ENCODE measurements at regions not wholly inside any gene's neighbourhood (a gene's known extent, or its start where the extent isn't known, plus 50 kb on each side); places are given as distances from the start of the nearest gene placed in this dataset.

GRCh38 chr4:65845199-65845773, 175.0 kb upstream of the EPHA5 start:
- H3K9me3 Mint-ChIP-seq, result peaks cover 6 to 10% (median 9%) of the 10 kb centered on the region in 3 donors
- H3K36me3 Mint-ChIP-seq, result no peaks in the 10 kb centered on the region
- Histone ChIP-seq H3K4me1 (ENCODE audit: control insufficient read depth in 1 of 2, extremely low read depth in 1 of 2, insufficient read depth in 2 of 2, low read length in 2 of 2) (no peaks in the 10 kb centered on the region), H3K9me3 (no peaks in the 10 kb centered on the region), H3K36me3 (ENCODE audit: control insufficient read depth in 2 of 2, extremely low read depth in 1 of 2, insufficient read depth in 1 of 2, low read length in 1 of 2) (no peaks in the 10 kb centered on the region), H3K4me3 (ENCODE audit: control insufficient read depth in 1 of 2, extremely low read depth in 1 of 2, low read length in 1 of 2) (no peak overlapping the region), H3K27me3 (replicated peaks in 1 of 2; ENCODE audit: control insufficient read depth in 2 of 2, extremely low read depth in 1 of 2, insufficient read depth in 2 of 2, low read length in 1 of 2) (no peaks in the 10 kb centered on the region), H3K27ac (ENCODE audit: low read length) (no peak overlapping the region)
- ChIA-PET POLR2A (no interaction called here), CTCF (no interaction called here)
- DNase-seq (no peak), ATAC-seq (replicated peaks in 1 of 4) (no peak)
- WGBS (ENCODE audit: insufficient coverage), result 85% methylated on average over 3 of the region's 4 CpGs
- no peaks in the 10 kb centered on the region for H3K4me1 Mint-ChIP-seq
- H3K27ac Mint-ChIP-seq, result no peak overlapping the region
- no peaks in the 10 kb centered on the region for H3K27me3 Mint-ChIP-seq
- H3K4me3 Mint-ChIP-seq, result no peak overlapping the region

- Mint-ChIP-seq H3K27me3 (no peaks in the 10 kb centered on the region), H3K9me3 (peaks cover 2 to 12% (median 5%) of the 10 kb centered on the region in 3 donors), H3K36me3 (no peaks in the 10 kb centered on the region), H3K4me1 (no peaks in the 10 kb centered on the region), H3K4me3 (no peak overlapping the region), H3K27ac (no peak overlapping the region)
- DNase-seq, result no peak
- Histone ChIP-seq H3K27ac (ENCODE audit: low read length) (no peak overlapping the region), H3K9me3 (no peaks in the 10 kb centered on the region), H3K36me3 (ENCODE audit: control insufficient read depth in 2 of 2, extremely low read depth in 1 of 2, insufficient read depth in 1 of 2, low read length in 1 of 2) (no peaks in the 10 kb centered on the region), H3K27me3 (replicated peaks in 1 of 2; ENCODE audit: control insufficient read depth in 2 of 2, extremely low read depth in 1 of 2, insufficient read depth in 2 of 2, low read length in 1 of 2) (no peaks in the 10 kb centered on the region), H3K4me1 (ENCODE audit: control insufficient read depth in 1 of 2, extremely low read depth in 1 of 2, insufficient read depth in 2 of 2, low read length in 2 of 2) (no peaks in the 10 kb centered on the region), H3K4me3 (ENCODE audit: control insufficient read depth in 1 of 2, extremely low read depth in 1 of 2, low read length in 1 of 2) (no peak overlapping the region)
- no CpG with 5 or more reads among the region's 2 CpGs for WGBS (ENCODE audit: insufficient coverage)
- ChIA-PET POLR2A (interaction anchor here in 1 of 2 donors (0.6 kb wide), 1 partner anchor 1292 kb away, joined by 4 read pairs; no protein-coding TSS in a partner anchor), CTCF (no interaction called here)
- ATAC-seq (replicated peaks in 1 of 4), result no peak
Observed at GRCh38 chr4:65839164-65839931, 169.1 kb upstream of the EPHA5 start.

GRCh38 chr4:65834707-65835106, 164.4 kb upstream of the EPHA5 start:
- peaks cover 2 to 10% (median 5%) of the 10 kb centered on the region in 3 donors for H3K9me3 Mint-ChIP-seq
- H3K27ac Mint-ChIP-seq, result no peak overlapping the region
- no peak overlapping the region for H3K4me3 Mint-ChIP-seq
- DNase-seq, result no peak
- ChIA-PET POLR2A (no interaction called here), CTCF (no interaction called here)
- Histone ChIP-seq H3K27ac (ENCODE audit: low read length) (no peak overlapping the region), H3K4me3 (ENCODE audit: control insufficient read depth in 1 of 2, extremely low read depth in 1 of 2, low read length in 1 of 2) (no peak overlapping the region), H3K9me3 (no peaks in the 10 kb centered on the region), H3K36me3 (ENCODE audit: control insufficient read depth in 2 of 2, extremely low read depth in 1 of 2, insufficient read depth in 1 of 2, low read length in 1 of 2) (no peaks in the 10 kb centered on the region), H3K27me3 (replicated peaks in 1 of 2; ENCODE audit: control insufficient read depth in 2 of 2, extremely low read depth in 1 of 2, insufficient read depth in 2 of 2, low read length in 1 of 2) (no peaks in the 10 kb centered on the region), H3K4me1 (ENCODE audit: control insufficient read depth in 1 of 2, extremely low read depth in 1 of 2, insufficient read depth in 2 of 2, low read length in 2 of 2) (no peaks in the 10 kb centered on the region)
- H3K4me1 Mint-ChIP-seq, result no peaks in the 10 kb centered on the region
- no peaks in the 10 kb centered on the region for H3K27me3 Mint-ChIP-seq
- no peak for ATAC-seq (replicated peaks in 1 of 4)
- H3K36me3 Mint-ChIP-seq, result no peaks in the 10 kb centered on the region

- ATAC-seq (replicated peaks in 1 of 4) (no peak), DNase-seq (no peak)
- Histone ChIP-seq H3K4me3 (ENCODE audit: control insufficient read depth in 1 of 2, extremely low read depth in 1 of 2, low read length in 1 of 2) (no peak overlapping the region), H3K9me3 (no peaks in the 10 kb centered on the region), H3K27ac (ENCODE audit: low read length) (no peak overlapping the region), H3K4me1 (ENCODE audit: control insufficient read depth in 1 of 2, extremely low read depth in 1 of 2, insufficient read depth in 2 of 2, low read length in 2 of 2) (no peaks in the 10 kb centered on the region), H3K36me3 (ENCODE audit: control insufficient read depth in 2 of 2, extremely low read depth in 1 of 2, insufficient read depth in 1 of 2, low read length in 1 of 2) (no peaks in the 10 kb centered on the region), H3K27me3 (replicated peaks in 1 of 2; ENCODE audit: control insufficient read depth in 2 of 2, extremely low read depth in 1 of 2, insufficient read depth in 2 of 2, low read length in 1 of 2) (no peaks in the 10 kb centered on the region)
- H3K9me3 Mint-ChIP-seq, result peaks cover 5 to 9% (median 9%) of the 10 kb centered on the region in 3 donors
- H3K36me3 Mint-ChIP-seq, result no peaks in the 10 kb centered on the region
- no peaks in the 10 kb centered on the region for H3K27me3 Mint-ChIP-seq
- no peak overlapping the region for H3K27ac Mint-ChIP-seq
- CTCF ChIA-PET, result no interaction called here
- POLR2A ChIA-PET, result no interaction called here
- no peaks in the 10 kb centered on the region for H3K4me1 Mint-ChIP-seq
- WGBS (ENCODE audit: insufficient coverage), result no CpG with 5 or more reads among the region's 6 CpGs
- no peak overlapping the region for H3K4me3 Mint-ChIP-seq
Observed at GRCh38 chr4:65831828-65832227, 161.5 kb upstream of the EPHA5 start.

GRCh38 chr4:65825116-65825753, 154.9 kb upstream of the EPHA5 start:
- no peaks in the 10 kb centered on the region for H3K4me1 Mint-ChIP-seq

GRCh38 chr4:65819192-65819591, 148.9 kb upstream of the EPHA5 start:
- WGBS (ENCODE audit: insufficient coverage), result no CpG with 5 or more reads among the region's 1 CpG
- Histone ChIP-seq H3K36me3 (ENCODE audit: control insufficient read depth in 2 of 2, extremely low read depth in 1 of 2, insufficient read depth in 1 of 2, low read length in 1 of 2) (no peaks in the 10 kb centered on the region), H3K27ac (ENCODE audit: low read length) (no peak overlapping the region), H3K4me1 (ENCODE audit: control insufficient read depth in 1 of 2, extremely low read depth in 1 of 2, insufficient read depth in 2 of 2, low read length in 2 of 2) (no peaks in the 10 kb centered on the region), H3K27me3 (replicated peaks in 1 of 2; ENCODE audit: control insufficient read depth in 2 of 2, extremely low read depth in 1 of 2, insufficient read depth in 2 of 2, low read length in 1 of 2) (no peaks in the 10 kb centered on the region), H3K9me3 (no peaks in the 10 kb centered on the region), H3K4me3 (ENCODE audit: control insufficient read depth in 1 of 2, extremely low read depth in 1 of 2, low read length in 1 of 2) (no peak overlapping the region)
- Mint-ChIP-seq H3K4me1 (no peaks in the 10 kb centered on the region), H3K36me3 (no peaks in the 10 kb centered on the region), H3K27ac (no peak overlapping the region), H3K9me3 (peaks cover 6 to 30% (median 24%) of the 10 kb centered on the region in 3 donors), H3K4me3 (no peak overlapping the region), H3K27me3 (no peaks in the 10 kb centered on the region)
- POLR2A ChIA-PET, result no interaction called here
- no peak for DNase-seq
- CTCF ChIA-PET, result no interaction called here
- ATAC-seq (replicated peaks in 1 of 4), result no peak

More at GRCh38 chr4:65825116-65825753, 154.9 kb upstream of the EPHA5 start:
- no peaks in the 10 kb centered on the region for H3K9me3 ChIP-seq
- Mint-ChIP-seq H3K36me3 (no peaks in the 10 kb centered on the region), H3K9me3 (peaks cover 0 to 16% (median 16%) of the 10 kb centered on the region in 3 donors), H3K27me3 (no peaks in the 10 kb centered on the region), H3K4me3 (no peak overlapping the region), H3K27ac (no peak overlapping the region)
- no peak overlapping the region for H3K27ac ChIP-seq (ENCODE audit: low read length)
- DNase-seq (no peak), ATAC-seq (replicated peaks in 1 of 4) (no peak)
- POLR2A ChIA-PET, result no interaction called here
- H3K27me3 ChIP-seq (replicated peaks in 1 of 2; ENCODE audit: control insufficient read depth in 2 of 2, extremely low read depth in 1 of 2, insufficient read depth in 2 of 2, low read length in 1 of 2), result no peaks in the 10 kb centered on the region
- no peaks in the 10 kb centered on the region for H3K4me1 ChIP-seq (ENCODE audit: control insufficient read depth in 1 of 2, extremely low read depth in 1 of 2, insufficient read depth in 2 of 2, low read length in 2 of 2)
- no CpG with 5 or more reads among the region's 2 CpGs for WGBS (ENCODE audit: insufficient coverage)
- no peak overlapping the region for H3K4me3 ChIP-seq (ENCODE audit: control insufficient read depth in 1 of 2, extremely low read depth in 1 of 2, low read length in 1 of 2)
- no peaks in the 10 kb centered on the region for H3K36me3 ChIP-seq (ENCODE audit: control insufficient read depth in 2 of 2, extremely low read depth in 1 of 2, insufficient read depth in 1 of 2, low read length in 1 of 2)
- CTCF ChIA-PET, result no interaction called here
